GM12878 (cell line): ENCODE measurements at regions not wholly inside any gene's neighbourhood (a gene's known extent, or its start where the extent isn't known, plus 50 kb on each side); places are given as distances from the start of the nearest gene placed in this dataset.

Experiments
- ATAC-seq: fragments of 200-7000 bp; cut with Tn5 transposase; 3 replicates; pipeline ENCODE4 v1.9.1; 2020; ENCODE audit warnings: mild to moderate bottlenecking, moderate library complexity
- BruUV-seq: library from RNA; stranded (reverse); fragments of 400-500 nt; replicated peaks from 2 replicates; lab custom pipeline; 2021; lab: Mats Ljungman, UMichigan
- CTCF ChIA-PET: fragments of 300-600 bp; sonication (Branson Sonifier 250); formaldehyde crosslinking; extraction: SDS; loops from one replicate; lab custom pipeline; 2021; ENCODE audit warnings: inconsistent platforms; lab: Yijun Ruan, JAX
- POLR2A ChIA-PET: fragments of 350-600 bp; formaldehyde crosslinking; extraction: SDS; loops from one replicate; lab custom pipeline; 2021; ENCODE audit warnings: inconsistent platforms; lab: Charles Lee
- RAD21 ChIA-PET: fragments of 300-600 bp; sonication (Branson Sonifier 250); formaldehyde crosslinking; loops from one replicate; lab custom pipeline; 2023; ENCODE audit warnings: antibody characterized with exemption; ENCODE audit not compliant: unreplicated experiment; lab: Charles Lee
- SMC1A ChIA-PET: fragments of 300-600 bp; sonication (Branson Sonifier 250); formaldehyde crosslinking; loops from one replicate; lab custom pipeline; 2023; ENCODE audit not compliant: unreplicated experiment, uncharacterized antibody; lab: Charles Lee
- DNase-seq: peaks from one replicate; pipeline ENCODE4 v3.0.0-alpha.2; 2011; ENCODE audit warnings: low read depth, low spot score
- FAIRE-seq: peaks from 3 replicates; lab custom pipeline; 2011; peaks lifted over from hg19 to GRCh38; lab: Jason Lieb, UNC
- H2AFZ ChIP-seq: 2 replicates; pipeline ENCODE4 v1.6.0; 2011; ENCODE audit warnings: low read depth, low read length, control low read depth; ENCODE audit not compliant: control insufficient read depth
- H3K27ac ChIP-seq: 2 replicates; pipeline ENCODE4 v1.5.1; 2011; ENCODE audit warnings: control low read depth; ENCODE audit not compliant: control insufficient read depth, insufficient read depth
- H3K27me3 ChIP-seq, 2 experiments: replicated peaks in 1 of 2; 2 replicates each; pipeline versions ENCODE4 v1.6.0 to v1.6.1; 2011; ENCODE audit warnings: low read length in 1 of 2; ENCODE audit not compliant: control insufficient read depth in 2 of 2, insufficient read depth in 2 of 2
- H3K36me3 ChIP-seq, 2 experiments: 2 replicates each; pipeline ENCODE4 v1.5.1; 2011; ENCODE audit warnings: low read length in 1 of 2; ENCODE audit not compliant: control insufficient read depth in 2 of 2, insufficient read depth in 2 of 2
- H3K4me1 ChIP-seq: 2 replicates; pipeline ENCODE4 v1.6.1; 2011; ENCODE audit warnings: mild to moderate bottlenecking, low read length, moderate library complexity, mixed read lengths; ENCODE audit not compliant: control insufficient read depth, insufficient read depth
- H3K4me2 ChIP-seq: 2 replicates; pipeline ENCODE4 v1.6.0; 2011; ENCODE audit warnings: control low read depth; ENCODE audit not compliant: control insufficient read depth, insufficient read depth
- H3K4me3 ChIP-seq: fragments of 200-600 bp; sonication (generic); 2 replicates; pipeline ENCODE4 v1.5.1; 2016
- H3K79me2 ChIP-seq: 2 replicates; pipeline ENCODE4 v1.6.0; 2011; ENCODE audit warnings: low read length; ENCODE audit not compliant: control insufficient read depth, insufficient read depth
- H3K9ac ChIP-seq: 2 replicates; pipeline ENCODE4 v1.8.0; 2011; ENCODE audit warnings: low read length, control low read depth, mixed read lengths; ENCODE audit not compliant: control insufficient read depth, insufficient read depth
- H3K9me3 ChIP-seq: replicated peaks from 3 replicates; pipeline ENCODE4 v1.5.1; 2011; ENCODE audit warnings: mild to moderate bottlenecking, low read length; ENCODE audit not compliant: control insufficient read depth, insufficient read depth
- H4K20me1 ChIP-seq: 2 replicates; pipeline ENCODE4 v1.6.0; 2011; ENCODE audit not compliant: control insufficient read depth, insufficient read depth
- BMI1 ChIP-seq: fragments of 450-650 bp; IDR thresholded peaks from 2 replicates; pipeline ENCODE4 v1.6.1; 2016; ENCODE audit warnings: mild to moderate bottlenecking, moderate library complexity, borderline replicate concordance
- BRCA1 ChIP-seq: IDR thresholded peaks from 2 replicates; pipeline ENCODE4 v1.6.1; 2011; ENCODE audit warnings: low read depth, low read length, improper control_type of control experiment
- FOS ChIP-seq: IDR thresholded peaks from 3 replicates; pipeline ENCODE4 v1.6.1; 2011; ENCODE audit warnings: borderline replicate concordance; ENCODE audit not compliant: insufficient read length; ENCODE audit errors: extremely low read depth
- GATAD2B ChIP-seq: fragments of 450-650 bp; conservative IDR thresholded peaks from 2 replicates; pipeline ENCODE4 v1.6.1; 2017; ENCODE audit warnings: low read depth, mild to moderate bottlenecking, moderate library complexity
- MYC ChIP-seq: IDR thresholded peaks from 2 replicates; pipeline ENCODE4 v1.6.1; 2011; ENCODE audit warnings: mild to moderate bottlenecking, low read length, moderate library complexity, inconsistent platforms; ENCODE audit not compliant: insufficient read depth, insufficient replicate concordance, insufficient read length, severe bottlenecking
- PAX5 ChIP-seq: IDR thresholded peaks from 2 replicates; pipeline ENCODE4 v1.6.1; 2011; ENCODE audit warnings: low read depth, low read length, borderline replicate concordance
- POU2F2 ChIP-seq: IDR thresholded peaks from 3 replicates; pipeline ENCODE4 v1.6.1; 2011; ENCODE audit warnings: low read depth, mild to moderate bottlenecking, low read length, borderline replicate concordance
- RELA ChIP-seq: fragments of 450-650 bp; IDR thresholded peaks from 2 replicates; pipeline ENCODE4 v1.8.0; 2014; ENCODE audit warnings: borderline replicate concordance; ENCODE audit not compliant: partially characterized antibody
- RUNX3 ChIP-seq: IDR thresholded peaks from 2 replicates; pipeline ENCODE4 v1.6.1; 2012; ENCODE audit warnings: low read length, inconsistent platforms
- SRF ChIP-seq, 2 experiments: IDR thresholded peaks; 2 replicates each; pipeline ENCODE4 v1.6.1; 2011; ENCODE audit warnings: low read depth in 2 of 2, low read length in 2 of 2, mild to moderate bottlenecking in 1 of 2, moderate library complexity in 1 of 2
- STAT3 ChIP-seq: IDR thresholded peaks from 2 replicates; pipeline ENCODE4 v1.6.1; 2011; ENCODE audit warnings: low read depth, low read length, improper control_type of control experiment
- ZNF207 ChIP-seq: fragments of 450-650 bp; IDR thresholded peaks from 2 replicates; pipeline ENCODE4 v1.6.1; 2014; ENCODE audit warnings: antibody characterized with exemption, mild to moderate bottlenecking, borderline replicate concordance
- ZNF24 ChIP-seq: fragments of 450-650 bp; IDR thresholded peaks from 2 replicates; pipeline ENCODE4 v1.6.1; 2017; ENCODE audit warnings: antibody characterized with exemption, mild to moderate bottlenecking
- ZNF274 ChIP-seq: IDR thresholded peaks from one replicate; pipeline ENCODE4 v1.8.0; 2011; ENCODE audit not compliant: insufficient read length, insufficient read depth
- WGBS: methylation state at CpG from one replicate; pipeline ENCODE4 v1.1.6; 2016; ENCODE audit warnings: low lambda C conversion rate; ENCODE audit not compliant: insufficient replicate concordance, insufficient coverage; ENCODE audit errors: missing lambda C conversion rate; 5-methylcytosine and 5-hydroxymethylcytosine counted together
- in situ Hi-C: fragments of 300-500 bp; cut with MboI; formaldehyde crosslinking; loops from 9 replicates; pipeline ENCODE4 v1.14.3; 2018; ENCODE audit warnings: mixed read lengths
- intact Hi-C: fragments of 100-400 bp; cut with micrococcal nuclease; formaldehyde crosslinking; loops from one replicate; pipeline ENCODE4 v1.14.2; 2022; ENCODE audit not compliant: unreplicated experiment
- TF ChIP-seq, protein P1 (sequence below): fragments of 450-650 bp; IDR thresholded peaks from 2 replicates; pipeline ENCODE4 v1.6.1; 2017; ENCODE audit warnings: mild to moderate bottlenecking, moderate library complexity

DNA sequence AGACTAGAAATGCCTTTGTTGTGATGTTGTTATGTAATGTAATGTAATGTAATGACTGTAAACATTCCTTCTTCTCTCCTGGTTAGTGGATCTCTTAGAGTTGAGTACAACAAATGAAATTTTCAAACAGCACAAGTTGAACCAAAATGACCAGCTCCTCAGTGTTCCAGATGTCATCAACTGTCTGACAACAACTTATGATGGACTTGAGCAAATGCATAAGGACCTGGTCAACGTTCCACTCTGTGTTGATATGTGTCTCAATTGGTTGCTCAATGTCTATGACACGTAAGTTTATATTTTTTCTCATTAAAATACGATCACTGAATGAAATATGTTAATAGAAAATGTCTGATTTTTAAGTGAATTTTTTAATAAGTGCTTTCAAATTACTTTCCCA lies 496.7 kb downstream of the UTRN start:
- CTCF ChIA-PET = interaction anchor here (0.8 to 2.4 kb wide), 5 partner anchors 9 to 852 kb away, joined by 3 to 6 read pairs (median 4); no protein-coding TSS in a partner anchor
- BruUV-seq = no TSS peak
- ATAC-seq (no peak), DNase-seq (no peak), FAIRE-seq (no peak)
- POLR2A ChIA-PET = no interaction called here
- Histone ChIP-seq H3K9me3 (no peaks in the 10 kb centered on the region), H3K9ac (no peak overlapping the region), H3K27me3 (no peaks in the 10 kb centered on the region), H3K4me2 (no peak overlapping the region), H3K79me2 (no peaks in the 10 kb centered on the region), H4K20me1 (no peaks in the 10 kb centered on the region), H3K36me3 (0 out of 4 replicates have a peak, but pooled peaks cover 0 to 5% of the 10 kb centered on the region in 2 experiments), H3K27ac (no peak overlapping the region), H2AFZ (no peak overlapping the region), H3K4me1 (no peaks in the 10 kb centered on the region), H3K4me3 (no peak overlapping the region)
- RAD21 ChIA-PET = no interaction called here
- in situ Hi-C loops (no loop called here), intact Hi-C loops (no loop called here)
- 76% methylated on average over 3 of the region's 3 CpGs for WGBS
- SMC1A ChIA-PET = interaction anchor here (0.7 to 1.9 kb wide), 7 partner anchors 8 to 197 kb away, joined by 3 to 8 read pairs (median 3); no protein-coding TSS in a partner anchor
- TF ChIP-seq RELA = no peak
- no peak for TF ChIP-seq GATAD2B
- TF ChIP-seq FOS = no peak
- TF ChIP-seq ZNF24 = no peak
- TF ChIP-seq, all 136 proteins: peak for 0

GRCh38 chr6:144782634-144783033 lies 497.5 kb downstream of the UTRN start:
- Histone ChIP-seq H3K4me3 (no peak overlapping the region), H3K27ac (no peak overlapping the region), H2AFZ (no peak overlapping the region), H3K79me2 (no peaks in the 10 kb centered on the region), H3K4me2 (no peak overlapping the region), H3K4me1 (no peaks in the 10 kb centered on the region), H3K27me3 (no peaks in the 10 kb centered on the region), H3K36me3 (0 out of 4 replicates have a peak, but pooled peaks cover 0 to 5% of the 10 kb centered on the region in 2 experiments), H3K9me3 (no peaks in the 10 kb centered on the region), H3K9ac (no peak overlapping the region), H4K20me1 (no peaks in the 10 kb centered on the region)
- RAD21 ChIA-PET = interaction anchor here (0.9 kb wide), 1 partner anchor 75 kb away, joined by 3 read pairs; no protein-coding TSS in a partner anchor
- POLR2A ChIA-PET = no interaction called here
- BruUV-seq = no TSS peak
- in situ Hi-C loops = no loop called here
- no peak for FAIRE-seq
- intact Hi-C loops = no loop called here
- no peak for DNase-seq
- SMC1A ChIA-PET = interaction anchor here (0.9 to 1.9 kb wide), 4 partner anchors 8 to 198 kb away, joined by 3 to 8 read pairs (median 4); no protein-coding TSS in a partner anchor
- ATAC-seq = no peak
- CTCF ChIA-PET = interaction anchor here (1.7 to 2.4 kb wide), 2 partner anchors 135 to 197 kb away, joined by 5 to 6 read pairs; no protein-coding TSS in a partner anchor
- 67% methylated on average over 6 of the region's 6 CpGs for WGBS
- TF ChIP-seq MYC (no peak), POU2F2 (no peak), BRCA1 (no peak), RUNX3 (no peak), STAT3 (no peak), ZNF274 (no peak), SRF (IDR thresholded peaks at IDR 0.05; ENCODE audit: low read depth in 2 of 2, low read length in 2 of 2) (no peak), PAX5 (no peak), BMI1 (no peak), ZNF207 (no peak)
- TF ChIP-seq, protein P1, sequence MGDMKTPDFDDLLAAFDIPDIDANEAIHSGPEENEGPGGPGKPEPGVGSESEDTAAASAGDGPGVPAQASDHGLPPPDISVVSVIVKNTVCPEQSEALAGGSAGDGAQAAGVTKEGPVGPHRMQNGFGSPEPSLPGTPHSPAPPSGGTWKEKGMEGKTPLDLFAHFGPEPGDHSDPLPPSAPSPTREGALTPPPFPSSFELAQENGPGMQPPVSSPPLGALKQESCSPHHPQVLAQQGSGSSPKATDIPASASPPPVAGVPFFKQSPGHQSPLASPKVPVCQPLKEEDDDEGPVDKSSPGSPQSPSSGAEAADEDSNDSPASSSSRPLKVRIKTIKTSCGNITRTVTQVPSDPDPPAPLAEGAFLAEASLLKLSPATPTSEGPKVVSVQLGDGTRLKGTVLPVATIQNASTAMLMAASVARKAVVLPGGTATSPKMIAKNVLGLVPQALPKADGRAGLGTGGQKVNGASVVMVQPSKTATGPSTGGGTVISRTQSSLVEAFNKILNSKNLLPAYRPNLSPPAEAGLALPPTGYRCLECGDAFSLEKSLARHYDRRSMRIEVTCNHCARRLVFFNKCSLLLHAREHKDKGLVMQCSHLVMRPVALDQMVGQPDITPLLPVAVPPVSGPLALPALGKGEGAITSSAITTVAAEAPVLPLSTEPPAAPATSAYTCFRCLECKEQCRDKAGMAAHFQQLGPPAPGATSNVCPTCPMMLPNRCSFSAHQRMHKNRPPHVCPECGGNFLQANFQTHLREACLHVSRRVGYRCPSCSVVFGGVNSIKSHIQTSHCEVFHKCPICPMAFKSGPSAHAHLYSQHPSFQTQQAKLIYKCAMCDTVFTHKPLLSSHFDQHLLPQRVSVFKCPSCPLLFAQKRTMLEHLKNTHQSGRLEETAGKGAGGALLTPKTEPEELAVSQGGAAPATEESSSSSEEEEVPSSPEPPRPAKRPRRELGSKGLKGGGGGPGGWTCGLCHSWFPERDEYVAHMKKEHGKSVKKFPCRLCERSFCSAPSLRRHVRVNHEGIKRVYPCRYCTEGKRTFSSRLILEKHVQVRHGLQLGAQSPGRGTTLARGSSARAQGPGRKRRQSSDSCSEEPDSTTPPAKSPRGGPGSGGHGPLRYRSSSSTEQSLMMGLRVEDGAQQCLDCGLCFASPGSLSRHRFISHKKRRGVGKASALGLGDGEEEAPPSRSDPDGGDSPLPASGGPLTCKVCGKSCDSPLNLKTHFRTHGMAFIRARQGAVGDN = no peak
